DMS114 treated with DMSO at 0.1 percent for 48 hours (cell line): ENCODE measurements at regions not wholly inside any gene's neighbourhood (a gene's known extent, or its start where the extent isn't known, plus 50 kb on each side); places are given as distances from the start of the nearest gene placed in this dataset.

Experiments used
- DNase-seq: peaks from one replicate; lab custom pipeline; 2025; ENCODE audit not compliant: unreplicated experiment; lab: John Stamatoyannopoulos, UW

- no peak for DNase-seq
Measured at GRCh38 chr5:133905424-133905823, 63.0 kb downstream of the C5orf15 start.

- no peak for DNase-seq
Measured at GRCh38 chr5:133904641-133905040, 63.8 kb downstream of the C5orf15 start.

- DNase-seq, result no peak
Measured at GRCh38 chr5:133902511-133903118, 65.8 kb downstream of the C5orf15 start.

- no peak for DNase-seq
Measured at GRCh38 chr5:133900534-133901270, 67.7 kb downstream of the C5orf15 start.

GRCh38 chr5:133899506-133899905 is 68.9 kb downstream of the C5orf15 start:
- no peak for DNase-seq

DNA sequence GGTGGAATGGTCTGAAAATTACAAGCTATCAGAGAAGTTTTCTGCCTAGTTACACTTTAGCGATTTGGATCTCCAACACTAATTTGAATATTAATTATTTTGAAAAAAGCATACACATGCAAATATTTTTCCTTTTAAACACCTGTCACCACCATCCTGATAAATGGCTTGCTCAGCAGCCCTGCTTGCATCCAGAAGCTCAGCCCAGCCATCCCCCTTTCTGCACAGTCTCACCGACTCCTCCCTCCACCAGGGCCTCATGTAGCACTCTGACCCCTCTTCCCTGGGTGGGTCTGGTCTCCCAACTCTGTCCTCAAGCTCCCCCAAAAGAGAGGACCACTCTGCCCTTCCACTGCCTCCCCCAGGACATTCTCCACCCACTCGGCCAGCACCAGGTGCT is 70.0 kb downstream of the C5orf15 start:
- DNase-seq, result no peak

DNA sequence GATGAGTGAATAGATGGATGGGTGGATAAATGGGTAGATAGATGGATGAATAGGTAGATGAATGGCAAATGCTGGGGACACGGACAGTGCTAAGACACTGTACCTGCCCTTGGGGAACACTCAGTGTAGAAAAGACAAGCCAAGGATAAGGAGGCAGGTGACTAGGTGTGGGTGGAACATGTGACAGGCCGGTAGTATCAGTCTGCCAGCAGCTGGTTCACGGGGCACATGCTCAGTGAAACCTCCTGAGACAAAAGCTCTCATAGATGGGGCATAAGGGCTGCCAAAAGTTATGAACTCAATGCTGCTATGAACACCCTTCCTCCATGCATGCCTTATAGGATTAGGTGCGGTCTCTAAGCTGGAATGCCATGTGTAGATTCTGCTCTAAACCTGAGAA is 71.0 kb downstream of the C5orf15 start:
- no peak for DNase-seq

GRCh38 chr5:133896873-133897272 is 71.6 kb downstream of the C5orf15 start:
- DNase-seq, result no peak

DNA sequence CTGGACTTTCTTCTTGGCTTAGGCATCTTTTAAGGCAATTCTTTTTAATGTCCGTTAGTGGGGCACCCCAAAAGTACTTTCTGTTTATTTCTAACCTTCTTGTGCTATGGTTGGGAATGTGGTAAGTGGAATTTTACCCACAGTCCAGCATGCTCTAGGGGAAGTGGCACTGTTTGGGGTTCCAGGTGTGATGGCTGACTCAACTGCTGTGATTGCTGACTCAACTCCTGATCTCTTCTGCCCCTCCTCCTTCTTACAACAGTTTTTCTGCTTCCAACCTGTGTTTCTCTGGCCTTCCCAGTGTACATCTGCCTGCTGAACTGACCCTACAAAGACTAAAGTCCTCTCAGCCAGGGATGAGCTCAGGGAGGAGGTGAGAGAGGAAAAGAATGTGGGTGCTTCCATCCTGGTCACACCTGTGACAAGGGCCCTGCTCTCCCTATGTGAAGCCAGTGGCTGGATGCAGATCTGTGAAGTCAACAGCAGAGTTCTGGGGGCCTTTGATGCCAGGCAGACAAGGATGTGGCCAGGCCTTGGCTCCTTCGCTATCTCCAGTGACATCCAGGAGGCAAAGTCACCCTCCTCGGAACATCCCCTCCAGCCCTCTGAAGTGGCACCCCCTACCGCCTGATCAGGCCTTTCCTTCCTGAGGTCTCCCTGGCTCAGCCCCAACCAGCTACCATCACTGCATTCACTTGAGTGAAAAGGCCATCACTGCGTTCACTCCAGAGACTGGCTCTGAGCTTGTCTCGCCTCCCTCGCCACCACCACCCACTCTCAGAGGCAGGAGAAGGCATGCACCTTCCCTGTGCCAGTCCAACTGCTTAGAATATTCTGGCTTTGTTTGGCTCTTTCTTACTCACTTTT is 72.2 kb downstream of the C5orf15 start:
- no peak for DNase-seq

GRCh38 chr5:133894143-133894542 is 74.3 kb downstream of the C5orf15 start:
- DNase-seq, result no peak

DNA sequence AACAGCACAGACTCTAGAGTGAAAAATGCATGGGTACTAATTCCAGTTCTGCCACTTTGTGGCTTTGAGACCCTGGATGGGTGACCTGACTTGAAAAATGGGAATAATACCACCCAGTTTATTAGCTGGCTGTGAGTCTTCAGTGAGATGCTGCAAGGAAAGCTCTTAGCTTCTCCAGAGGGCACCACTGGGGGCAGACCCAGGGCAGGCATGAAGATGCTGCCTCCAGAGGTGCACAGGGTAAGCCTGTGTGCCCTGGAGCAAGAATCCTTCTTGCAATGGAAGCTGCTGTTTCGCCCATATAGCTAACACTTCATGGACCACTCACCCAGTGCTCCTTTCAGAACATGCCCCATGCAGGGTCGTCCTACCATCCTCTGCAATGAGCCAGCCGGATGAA is 75.7 kb downstream of the C5orf15 start:
- DNase-seq, result no peak

DNA sequence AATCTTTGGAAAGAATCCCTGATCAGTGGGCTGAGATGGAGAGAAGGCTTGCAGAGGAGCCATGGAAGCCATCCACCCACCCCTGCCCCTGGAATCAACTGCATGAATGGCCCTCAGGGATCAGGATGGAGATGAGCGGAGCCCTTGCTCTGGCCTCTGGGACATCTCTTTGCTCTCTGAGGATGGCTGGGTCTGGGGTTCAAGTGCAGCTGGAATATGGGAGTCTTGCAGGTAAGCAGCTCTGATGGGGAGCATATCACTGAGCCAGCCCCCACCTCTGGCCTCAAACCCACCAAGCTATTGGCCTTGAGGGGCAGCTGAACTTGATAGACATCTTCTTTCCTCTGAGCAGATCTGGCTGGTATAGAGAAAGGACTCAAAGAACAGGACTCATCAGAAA is 76.1 kb downstream of the C5orf15 start:
- no peak for DNase-seq

DNA sequence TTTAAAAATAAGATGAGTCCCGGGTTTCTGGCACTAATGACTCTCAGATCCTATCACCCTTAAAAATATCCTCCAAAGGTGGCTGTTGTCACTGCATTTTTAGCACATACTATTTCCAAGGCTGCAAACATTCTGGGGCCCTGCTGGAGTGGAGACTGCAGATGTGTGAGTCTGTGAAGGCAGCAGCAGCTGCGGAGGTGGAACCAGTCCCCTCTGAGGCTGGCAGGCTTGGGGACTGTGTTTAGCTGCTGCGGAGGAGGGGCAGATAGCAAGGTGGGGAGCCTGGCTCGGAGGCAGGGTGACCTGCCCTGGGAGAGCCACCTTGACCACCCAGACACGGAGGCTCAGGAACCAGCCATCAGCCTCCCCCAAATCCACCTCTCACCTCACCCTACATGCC is 77.0 kb downstream of the C5orf15 start:
- no peak for DNase-seq

GRCh38 chr5:133890776-133891280 is 77.6 kb downstream of the C5orf15 start:
- DNase-seq, result no peak

- no peak for DNase-seq
Measured at GRCh38 chr5:133890314-133890713, 78.1 kb downstream of the C5orf15 start.

GRCh38 chr5:133889271-133889905 is 79.0 kb downstream of the C5orf15 start:
- DNase-seq, result no peak

DNA sequence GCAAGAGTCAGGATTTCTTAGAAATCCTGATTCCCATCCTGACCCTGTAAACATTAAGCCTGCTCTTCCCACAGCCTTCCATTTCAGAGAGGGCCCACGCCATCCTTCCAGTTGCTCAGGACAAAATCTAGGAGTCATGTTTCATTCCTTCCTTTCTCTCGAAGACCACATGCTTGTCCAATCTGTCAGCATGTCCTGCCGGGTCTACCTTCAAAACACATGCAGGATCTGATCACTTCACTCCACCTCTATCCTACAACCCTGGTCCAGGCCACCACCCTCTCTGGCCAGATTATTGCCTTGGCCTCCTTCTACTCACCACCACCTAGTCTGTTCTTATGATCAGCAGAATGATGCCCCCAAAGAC is 79.8 kb downstream of the C5orf15 start:
- no peak for DNase-seq

GRCh38 chr5:133885566-133885965 is 82.9 kb downstream of the C5orf15 start:
- no peak for DNase-seq

DNA sequence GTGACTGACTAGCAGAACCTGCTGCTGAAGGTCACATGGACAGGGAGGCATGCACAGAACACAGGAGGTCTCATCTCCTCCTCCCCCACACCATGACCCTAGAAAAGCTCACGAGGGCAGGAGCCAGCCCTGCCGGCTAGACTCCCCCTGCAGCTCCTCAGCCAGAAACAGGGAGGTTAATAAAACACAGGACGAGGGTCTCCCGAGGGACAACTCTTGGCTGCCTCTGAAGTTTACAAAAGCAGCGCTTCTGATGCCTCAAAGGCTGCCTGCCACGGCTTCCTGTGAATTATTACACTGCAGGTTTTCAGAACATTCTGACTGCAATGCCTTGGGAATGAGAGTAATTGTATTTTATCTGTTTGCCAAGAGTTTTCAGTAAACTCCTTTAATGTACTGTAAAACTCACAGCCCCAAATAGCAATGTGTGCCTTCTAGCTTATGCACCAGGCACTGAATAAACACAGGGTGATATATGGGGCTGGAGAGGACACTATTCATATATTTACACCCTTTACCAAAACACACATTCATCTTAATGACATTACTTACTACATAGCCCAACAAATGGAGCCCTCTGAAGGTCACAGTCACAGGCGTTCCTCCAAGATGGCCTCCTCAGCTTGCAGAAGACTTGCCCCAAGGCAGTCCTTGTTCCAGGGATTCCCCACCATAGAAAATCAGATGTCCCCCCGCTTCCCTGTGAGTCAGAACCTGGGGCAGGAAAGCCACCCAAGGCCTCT is 83.7 kb downstream of the C5orf15 start:
- DNase-seq, result no peak

DNA sequence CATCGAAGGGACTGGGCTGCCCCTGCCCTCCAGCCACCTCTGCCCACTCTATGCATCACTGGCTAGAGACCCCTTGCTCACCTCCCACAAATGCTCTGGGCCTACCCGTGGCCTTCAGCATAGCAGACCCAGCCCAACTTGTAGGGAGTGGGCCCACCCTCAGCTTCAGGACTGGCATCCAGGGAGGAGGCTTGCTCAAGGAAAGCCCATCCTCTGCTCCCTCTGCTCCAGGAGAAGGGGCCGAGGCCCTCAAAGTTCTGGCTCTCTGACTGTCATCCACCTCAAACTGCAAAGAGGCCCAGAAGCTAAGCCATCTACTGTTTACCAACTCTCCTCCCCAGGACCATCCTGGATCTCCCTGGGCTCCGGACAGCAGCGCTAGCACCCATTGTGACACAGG is 84.5 kb downstream of the C5orf15 start:
- no peak for DNase-seq

DNA sequence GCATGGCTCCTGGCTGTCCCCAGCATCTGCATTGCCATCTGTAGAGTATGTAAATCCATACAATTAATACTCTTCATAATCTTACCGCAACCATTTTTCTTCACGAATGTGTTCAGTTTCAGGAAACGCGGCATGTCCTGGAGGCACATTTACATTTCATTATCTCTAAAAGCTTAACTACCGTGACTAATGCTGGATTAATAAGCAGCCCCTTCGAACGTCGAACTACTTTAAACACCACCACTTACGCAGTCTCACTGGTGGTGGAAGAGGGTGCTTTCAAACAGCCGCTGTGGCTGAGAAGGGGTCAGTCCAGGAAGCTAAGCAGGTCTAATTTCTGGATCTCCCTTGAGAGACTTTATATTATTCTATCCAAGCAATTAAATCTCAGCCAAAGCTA is 85.6 kb downstream of the C5orf15 start:
- DNase-seq, result no peak
